Activated CD4-positive, alpha-beta T cell treated with anti-CD3 and anti-CD28 coated beads, Interleukin-2, amount 10 ng/mL, durations not matched to agents 7 days and 5 days (primary cell): ENCODE measurements at regions not wholly inside any gene's neighbourhood (a gene's known extent, or its start where the extent isn't known, plus 50 kb on each side); places are given as distances from the start of the nearest gene placed in this dataset.

Source experiments
- CTCF ChIA-PET: fragments of 350-600 bp; sonication (Branson Sonifier 250); formaldehyde crosslinking; loops from one replicate; lab custom pipeline; 2021; ENCODE audit warnings: antibody characterized with exemption; lab: Charles Lee
- POLR2A ChIA-PET: fragments of 350-600 bp; sonication (Branson Sonifier 250); formaldehyde crosslinking; loops from one replicate; lab custom pipeline; 2021; ENCODE audit warnings: antibody characterized with exemption; lab: Charles Lee
- DNase-seq: peaks from one replicate; pipeline ENCODE4 v3.0.0-alpha.2; 2020
- H3K27ac Mint-ChIP-seq: one replicate; pipeline ENCODE4 v1.8.0; 2021; ENCODE audit warnings: mild to moderate bottlenecking, moderate library complexity, mixed read lengths
- H3K27me3 Mint-ChIP-seq: one replicate; pipeline ENCODE4 v1.8.0; 2021; ENCODE audit warnings: mixed read lengths
- H3K36me3 Mint-ChIP-seq: one replicate; pipeline ENCODE4 v1.8.0; 2021; ENCODE audit warnings: low read depth, mixed read lengths
- H3K4me1 Mint-ChIP-seq: one replicate; pipeline ENCODE4 v1.8.0; 2021; ENCODE audit warnings: mixed read lengths
- H3K4me3 Mint-ChIP-seq: one replicate; pipeline ENCODE4 v1.8.0; 2021; ENCODE audit warnings: mild to moderate bottlenecking, moderate library complexity, mixed read lengths
- H3K9me3 Mint-ChIP-seq: one replicate; pipeline ENCODE4 v1.8.0; 2021; ENCODE audit warnings: mixed read lengths

GRCh38 chr7:106781007-106781406 is 84.1 kb upstream of the PIK3CG start:
- H3K4me3 Mint-ChIP-seq, result no peak overlapping the region
- ChIA-PET CTCF (interaction anchor here (0.9 kb wide), 1 partner anchor 12 kb away, joined by 4 read pairs; no protein-coding TSS in a partner anchor), POLR2A (no interaction called here)
- H3K27ac Mint-ChIP-seq, result no peak overlapping the region
- peaks cover 7% of the 10 kb centered on the region for H3K9me3 Mint-ChIP-seq
- DNase-seq, result no peak
- H3K4me1 Mint-ChIP-seq, result no peaks in the 10 kb centered on the region
- H3K36me3 Mint-ChIP-seq, result no peaks in the 10 kb centered on the region
- no peaks in the 10 kb centered on the region for H3K27me3 Mint-ChIP-seq

GRCh38 chr7:106781828-106782544 is 83.1 kb upstream of the PIK3CG start:
- ChIA-PET POLR2A (no interaction called here), CTCF (no interaction called here)
- no peaks in the 10 kb centered on the region for H3K4me1 Mint-ChIP-seq
- no peaks in the 10 kb centered on the region for H3K36me3 Mint-ChIP-seq
- no peak for DNase-seq
- H3K4me3 Mint-ChIP-seq, result no peak overlapping the region
- H3K9me3 Mint-ChIP-seq, result peaks cover 2% of the 10 kb centered on the region
- no peaks in the 10 kb centered on the region for H3K27me3 Mint-ChIP-seq
- H3K27ac Mint-ChIP-seq, result no peak overlapping the region

DNA sequence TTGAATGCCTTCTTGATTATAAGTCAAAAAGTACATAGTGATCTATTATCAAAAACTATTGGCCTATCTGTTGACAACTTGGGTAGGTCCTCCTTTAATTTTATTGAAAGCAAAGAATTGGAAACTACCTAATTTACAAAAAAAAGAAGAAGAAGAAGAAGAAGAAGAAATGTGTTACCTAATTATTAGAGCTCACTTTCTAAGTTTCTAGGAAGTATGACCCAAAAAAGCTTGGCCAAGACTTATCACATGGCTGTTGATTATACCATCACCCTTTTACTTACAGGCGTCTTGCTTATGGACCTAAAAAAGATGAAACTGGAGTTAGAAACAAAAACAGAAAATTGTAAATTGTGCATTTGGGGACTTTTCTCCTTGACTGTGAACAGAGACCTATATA is 81.8 kb upstream of the PIK3CG start:
- CTCF ChIA-PET, result no interaction called here
- Mint-ChIP-seq H3K27ac (no peak overlapping the region), H3K36me3 (no peaks in the 10 kb centered on the region), H3K4me3 (no peak overlapping the region), H3K4me1 (no peaks in the 10 kb centered on the region), H3K27me3 (no peaks in the 10 kb centered on the region), H3K9me3 (no peaks in the 10 kb centered on the region)
- DNase-seq, result no peak
- POLR2A ChIA-PET, result no interaction called here

DNA sequence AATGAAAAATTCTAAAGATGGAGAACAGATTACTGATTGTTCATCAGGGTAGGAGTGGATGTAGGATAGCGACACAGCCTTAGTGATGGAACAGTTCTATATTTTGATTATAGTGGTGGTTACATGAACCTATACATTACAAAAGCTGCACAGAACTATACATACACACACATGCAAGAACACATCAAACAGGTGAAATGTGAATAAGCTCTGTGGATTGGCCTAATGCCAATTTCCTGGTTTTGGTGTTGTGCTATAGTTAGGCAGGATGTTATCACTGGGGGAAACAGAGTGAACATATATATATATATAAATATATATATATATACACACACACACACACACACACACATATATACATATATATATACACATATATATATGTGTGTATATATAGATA is 76.4 kb upstream of the PIK3CG start:
- ChIA-PET POLR2A (no interaction called here), CTCF (no interaction called here)
- Mint-ChIP-seq H3K4me1 (peaks cover 2% of the 10 kb centered on the region), H3K36me3 (no peaks in the 10 kb centered on the region), H3K27ac (no peak overlapping the region), H3K9me3 (no peaks in the 10 kb centered on the region), H3K27me3 (no peaks in the 10 kb centered on the region), H3K4me3 (no peak overlapping the region)
- no peak for DNase-seq

GRCh38 chr7:106791526-106791925 is 73.6 kb upstream of the PIK3CG start:
- POLR2A ChIA-PET, result no interaction called here
- CTCF ChIA-PET, result no interaction called here
- no peak overlapping the region for H3K27ac Mint-ChIP-seq
- H3K4me3 Mint-ChIP-seq, result no peak overlapping the region
- H3K27me3 Mint-ChIP-seq, result no peaks in the 10 kb centered on the region
- peaks cover 2% of the 10 kb centered on the region for H3K4me1 Mint-ChIP-seq
- no peak for DNase-seq
- no peaks in the 10 kb centered on the region for H3K9me3 Mint-ChIP-seq
- H3K36me3 Mint-ChIP-seq, result no peaks in the 10 kb centered on the region

DNA sequence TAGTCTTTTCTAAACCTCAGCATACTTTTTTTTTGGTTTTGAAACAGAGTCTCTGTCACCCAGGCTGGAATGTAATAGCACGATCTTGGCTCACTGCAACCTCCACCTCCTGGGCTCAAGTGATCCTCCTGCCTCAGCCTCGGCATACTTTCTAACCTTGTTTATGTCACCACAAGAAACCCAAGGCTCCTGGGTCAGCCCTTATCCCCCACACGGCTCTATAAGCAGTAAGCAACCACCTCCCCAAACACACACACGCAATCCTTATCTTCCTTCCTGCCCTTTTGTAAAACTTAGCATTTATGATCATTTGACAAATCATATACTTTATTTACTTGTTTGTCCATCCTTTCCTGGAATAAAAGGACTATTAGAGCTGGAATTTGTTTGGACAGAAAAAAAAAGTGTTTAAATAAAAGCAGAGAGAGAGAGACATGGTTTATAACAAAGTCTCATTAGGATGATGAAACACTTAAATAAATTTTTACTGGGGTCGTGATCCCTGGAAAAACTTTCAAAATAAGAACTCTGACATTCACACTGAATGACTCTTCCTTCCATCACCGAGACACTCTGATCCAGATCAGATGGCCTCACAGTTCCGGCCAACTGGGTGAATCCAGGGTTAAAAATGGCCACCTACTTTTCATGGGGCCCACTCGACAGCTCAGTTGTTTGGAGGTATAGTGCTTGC is 72.7 kb upstream of the PIK3CG start:
- Mint-ChIP-seq H3K9me3 (peaks cover 7% of the 10 kb centered on the region), H3K36me3 (no peaks in the 10 kb centered on the region), H3K27me3 (no peaks in the 10 kb centered on the region), H3K4me1 (peaks cover 2% of the 10 kb centered on the region), H3K27ac (no peak overlapping the region), H3K4me3 (no peak overlapping the region)
- DNase-seq, result no peak
- CTCF ChIA-PET, result interaction anchor here (0.6 to 1.5 kb wide), 2 partner anchors 27 to 356 kb away, joined by 3 to 7 read pairs; no protein-coding TSS in a partner anchor
- POLR2A ChIA-PET, result no interaction called here

DNA sequence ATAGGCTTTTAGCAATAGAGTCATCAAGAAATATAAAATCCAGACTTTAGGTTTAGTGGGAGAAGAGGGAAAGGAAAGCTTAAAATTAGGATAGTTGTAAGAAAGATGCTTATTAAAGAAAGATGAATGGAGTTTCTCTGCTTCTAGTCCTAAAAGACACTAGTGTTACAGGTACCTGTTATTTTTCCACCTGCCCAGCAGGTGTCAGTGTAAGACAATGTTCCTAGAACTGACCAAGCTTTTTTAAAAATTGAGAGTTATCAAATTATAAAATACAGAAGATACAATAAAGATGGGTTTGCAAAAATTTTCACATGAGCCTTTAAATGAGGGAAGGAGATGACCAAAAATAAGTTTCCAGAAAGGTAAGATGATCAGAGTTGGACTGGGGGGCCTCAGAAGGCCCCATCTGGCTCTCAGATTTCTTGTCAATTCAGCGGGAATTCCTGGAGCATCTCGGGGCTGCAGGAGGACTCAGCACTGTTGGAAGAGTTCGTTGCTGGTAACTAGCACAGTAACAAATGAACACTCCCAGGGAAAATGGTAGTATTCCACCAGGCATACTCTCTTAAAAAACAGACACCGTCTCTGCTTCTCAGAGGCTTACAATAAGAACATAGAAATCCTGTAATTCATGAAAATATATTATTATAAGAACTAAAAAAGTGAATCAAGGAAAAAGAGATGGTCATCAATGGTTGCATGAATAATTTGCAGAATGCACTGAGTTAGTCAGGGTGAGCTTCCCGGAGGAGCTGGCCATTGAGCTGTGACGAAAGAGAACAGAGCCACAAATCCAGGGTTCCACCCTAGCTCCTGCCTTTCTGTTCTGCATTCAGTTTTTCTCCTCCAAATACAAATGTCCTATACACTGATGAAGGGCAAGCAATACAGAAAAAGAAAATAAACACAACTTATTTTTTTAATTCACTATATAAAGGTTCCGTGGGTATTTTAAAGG is 71.8 kb upstream of the PIK3CG start:
- peak; percentile 63 for DNase-seq
- Mint-ChIP-seq H3K27me3 (no peaks in the 10 kb centered on the region), H3K4me1 (peaks cover 2% of the 10 kb centered on the region), H3K36me3 (no peaks in the 10 kb centered on the region), H3K4me3 (no peak overlapping the region), H3K27ac (no peak overlapping the region), H3K9me3 (peaks cover 11% of the 10 kb centered on the region)
- POLR2A ChIA-PET, result no interaction called here
- CTCF ChIA-PET, result interaction anchor here (0.6 to 1.5 kb wide), 3 partner anchors 28 to 592 kb away, joined by 3 to 7 read pairs (median 3); no protein-coding TSS in a partner anchor

DNA sequence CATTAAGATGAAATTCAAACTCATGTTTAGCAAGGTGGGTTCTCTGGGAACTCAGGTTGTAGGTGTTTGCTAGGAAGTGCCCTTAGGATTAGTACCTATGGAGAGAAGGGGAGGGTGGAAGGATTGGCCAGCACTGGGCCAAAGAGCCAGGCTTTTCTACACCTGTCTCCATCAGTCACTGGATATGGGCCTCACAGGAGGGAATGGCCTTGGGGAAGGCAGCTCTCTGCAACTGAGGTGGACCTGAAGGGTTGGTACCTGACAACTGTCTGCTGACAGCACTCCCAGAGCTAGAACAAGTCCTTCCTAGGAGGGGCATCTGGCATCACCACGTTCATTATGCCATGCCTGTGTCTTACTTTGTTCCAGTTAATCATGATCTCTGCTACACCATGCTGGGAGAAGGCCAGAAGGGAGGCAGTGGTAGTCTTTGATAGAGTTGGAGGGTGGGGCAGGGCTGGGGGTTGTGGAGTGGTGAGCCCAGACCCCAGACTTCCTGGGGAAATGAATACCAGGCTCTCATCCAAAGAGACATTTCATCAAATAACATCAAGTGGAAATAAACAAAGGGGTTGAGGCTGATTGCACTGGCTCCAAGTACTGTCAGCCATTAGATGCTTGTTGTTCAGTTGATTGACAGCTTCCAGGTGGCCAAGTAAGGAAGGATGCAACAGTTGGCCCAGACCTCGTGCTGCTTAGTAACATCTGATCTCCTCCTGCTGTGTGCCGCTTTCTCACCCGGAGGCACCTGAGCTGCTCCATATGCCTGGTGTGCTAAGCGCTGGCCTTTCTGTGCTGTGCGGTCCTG is 70.6 kb upstream of the PIK3CG start:
- ChIA-PET POLR2A (no interaction called here), CTCF (interaction anchor here (1.5 kb wide), 1 partner anchor 354 kb away, joined by 7 read pairs; no protein-coding TSS in a partner anchor)
- no peaks in the 10 kb centered on the region for H3K27me3 Mint-ChIP-seq
- no peaks in the 10 kb centered on the region for H3K4me1 Mint-ChIP-seq
- H3K9me3 Mint-ChIP-seq, result peaks cover 11% of the 10 kb centered on the region
- no peak overlapping the region for H3K27ac Mint-ChIP-seq
- DNase-seq, result no peak
- H3K36me3 Mint-ChIP-seq, result no peaks in the 10 kb centered on the region
- no peak overlapping the region for H3K4me3 Mint-ChIP-seq

DNA sequence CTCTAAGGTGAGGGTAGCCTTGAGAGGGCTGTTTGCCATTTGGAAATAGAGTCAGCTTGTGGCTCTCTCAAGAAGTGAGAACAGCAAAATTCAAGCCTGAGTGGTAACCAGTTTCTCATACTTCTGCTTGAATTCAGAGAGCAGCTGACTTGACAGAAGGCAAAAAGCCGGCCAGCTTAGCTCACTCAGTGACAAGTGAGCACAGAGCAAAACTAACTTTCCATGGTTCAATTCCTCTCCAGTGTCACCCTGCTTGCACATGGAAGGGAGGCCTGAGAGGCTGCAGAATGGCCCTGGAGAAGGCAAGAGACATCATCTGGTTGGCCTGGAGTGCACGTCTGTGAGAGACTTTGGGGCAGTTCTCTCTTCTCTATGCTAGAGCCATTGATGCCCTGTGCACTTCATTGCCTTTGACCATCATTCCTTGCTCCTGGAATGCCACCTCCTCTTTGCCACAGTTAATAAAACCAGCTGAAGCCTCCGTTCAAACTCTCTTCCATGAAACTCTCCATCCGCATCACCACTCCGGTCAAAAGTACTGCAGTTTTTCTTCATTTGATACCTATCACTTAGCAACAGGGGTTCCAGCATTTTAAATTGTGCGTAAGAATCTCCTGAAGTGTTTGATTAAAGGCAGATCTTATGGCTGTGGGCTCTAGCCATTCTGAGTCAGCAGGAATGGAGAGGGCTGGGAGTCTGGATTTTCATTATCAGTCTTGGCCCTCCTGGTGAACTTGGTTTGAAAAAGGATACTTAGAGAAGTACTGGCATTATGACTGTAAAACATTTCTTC is 69.8 kb upstream of the PIK3CG start:
- H3K4me3 Mint-ChIP-seq, result no peak overlapping the region
- no peaks in the 10 kb centered on the region for H3K36me3 Mint-ChIP-seq
- ChIA-PET CTCF (interaction anchor here (0.6 to 1.0 kb wide), 2 partner anchors 65 to 355 kb away, joined by 3 to 4 read pairs; no protein-coding TSS in a partner anchor), POLR2A (no interaction called here)
- no peak for DNase-seq
- H3K4me1 Mint-ChIP-seq, result no peaks in the 10 kb centered on the region
- H3K27me3 Mint-ChIP-seq, result peaks cover 1% of the 10 kb centered on the region
- no peak overlapping the region for H3K27ac Mint-ChIP-seq
- peaks cover 13% of the 10 kb centered on the region for H3K9me3 Mint-ChIP-seq

DNA sequence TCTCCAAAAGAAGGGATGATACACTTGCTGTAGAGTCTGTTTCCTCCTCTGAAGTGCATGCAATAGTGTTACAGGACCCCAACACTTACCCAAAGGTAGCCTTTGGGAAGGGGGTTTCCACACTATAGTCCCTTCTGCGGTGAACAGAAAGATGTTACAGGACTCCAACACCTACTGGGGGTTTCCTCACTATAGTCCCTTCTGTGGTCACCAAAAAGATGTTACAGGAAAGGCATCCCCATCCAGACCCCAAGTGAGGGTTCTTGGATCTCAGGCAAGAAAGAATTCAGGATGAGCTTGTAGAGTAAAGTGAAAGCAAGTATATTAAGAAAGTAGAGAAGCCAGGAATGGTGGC is 69.2 kb upstream of the PIK3CG start:
- Mint-ChIP-seq H3K9me3 (peaks cover 13% of the 10 kb centered on the region), H3K27ac (no peak overlapping the region), H3K4me1 (no peaks in the 10 kb centered on the region), H3K36me3 (no peaks in the 10 kb centered on the region), H3K4me3 (no peak overlapping the region), H3K27me3 (peaks cover 2% of the 10 kb centered on the region)
- POLR2A ChIA-PET, result no interaction called here
- DNase-seq, result no peak
- CTCF ChIA-PET, result interaction anchor here (0.6 to 1.0 kb wide), 2 partner anchors 66 to 355 kb away, joined by 3 to 4 read pairs; no protein-coding TSS in a partner anchor

DNA sequence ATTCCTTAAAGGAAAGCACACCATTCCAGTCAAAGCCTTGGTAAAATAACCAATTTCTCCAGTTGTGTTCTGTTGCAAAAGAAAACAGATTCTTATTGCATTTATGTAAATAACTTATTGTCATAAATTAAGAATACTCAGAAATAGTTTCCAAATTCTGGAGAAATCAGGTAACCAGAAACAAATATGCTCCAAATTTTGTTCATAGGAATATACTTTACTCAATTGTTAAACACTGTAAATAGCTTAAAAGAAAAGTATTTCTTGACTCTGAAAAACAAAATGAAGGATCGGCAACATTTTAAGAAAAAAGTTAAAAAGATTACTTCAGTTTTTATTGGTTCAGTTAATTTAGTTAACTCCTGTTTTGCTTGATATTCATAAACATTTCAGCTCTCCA is 67.1 kb upstream of the PIK3CG start:
- POLR2A ChIA-PET, result no interaction called here

More for the DNA sequence above, 67.1 kb upstream of the PIK3CG start:
- no peak overlapping the region for H3K4me3 Mint-ChIP-seq
- no peaks in the 10 kb centered on the region for H3K36me3 Mint-ChIP-seq
- CTCF ChIA-PET, result no interaction called here
- H3K27ac Mint-ChIP-seq, result no peak overlapping the region
- H3K4me1 Mint-ChIP-seq, result no peaks in the 10 kb centered on the region
- peaks cover 2% of the 10 kb centered on the region for H3K27me3 Mint-ChIP-seq
- peaks cover 13% of the 10 kb centered on the region for H3K9me3 Mint-ChIP-seq
- no peak for DNase-seq
